Trophoblast cell (in vitro differentiated cells and primary cell): ENCODE measurements at regions not wholly inside any gene's neighbourhood (a gene's known extent, or its start where the extent isn't known, plus 50 kb on each side); places are given as distances from the start of the nearest gene placed in this dataset.

ENCODE experiments used
- DNase-seq, 2 donors: peaks; one replicate each; pipeline ENCODE4 v3.0.0-alpha.2; 2016
- H2AFZ ChIP-seq: 2 replicates; pipeline ENCODE4 v1.6.1; 2013; ENCODE audit warnings: low read length, moderate library complexity, mild to moderate bottlenecking; ENCODE audit not compliant: insufficient read depth, poor library complexity
- H2AK5ac ChIP-seq: 2 replicates; pipeline ENCODE4 v1.6.1; 2013; ENCODE audit warnings: mild to moderate bottlenecking, low read length
- H2BK120ac ChIP-seq: 2 replicates; pipeline ENCODE4 v1.6.1; 2013; ENCODE audit warnings: low read length, mild to moderate bottlenecking, moderate library complexity; ENCODE audit not compliant: insufficient read depth, poor library complexity
- H2BK12ac ChIP-seq: 2 replicates; pipeline ENCODE4 v1.6.1; 2013; ENCODE audit warnings: mild to moderate bottlenecking, low read length, moderate library complexity
- H2BK5ac ChIP-seq: 2 replicates; pipeline ENCODE4 v1.6.1; 2013; ENCODE audit warnings: low read length, low read depth, moderate library complexity, mild to moderate bottlenecking; ENCODE audit not compliant: poor library complexity
- H3K14ac ChIP-seq: 2 replicates; pipeline ENCODE4 v1.6.1; 2013; ENCODE audit warnings: mild to moderate bottlenecking, low read length
- H3K18ac ChIP-seq: 2 replicates; pipeline ENCODE4 v1.6.1; 2013; ENCODE audit warnings: mild to moderate bottlenecking, low read length
- H3K23ac ChIP-seq: 2 replicates; pipeline ENCODE4 v1.6.1; 2013; ENCODE audit warnings: low read length
- H3K27ac ChIP-seq: 2 replicates; pipeline ENCODE4 v1.5.1; 2013; ENCODE audit warnings: low read depth, mild to moderate bottlenecking, inconsistent platforms, low read length, moderate library complexity
- H3K27me3 ChIP-seq: 2 replicates; pipeline ENCODE4 v1.6.1; 2013; ENCODE audit warnings: inconsistent platforms, mild to moderate bottlenecking, low read length, moderate library complexity; ENCODE audit not compliant: insufficient read depth
- H3K36me3 ChIP-seq, 2 experiments: 1 replicate in 1 of 2; 2 replicates in 1 of 2; pipeline ENCODE4 v1.6.1; 2013; ENCODE audit warnings: low read length in 2 of 2, mild to moderate bottlenecking in 2 of 2, moderate library complexity in 1 of 2; ENCODE audit not compliant: insufficient read depth in 2 of 2, control insufficient read depth in 1 of 2
- H3K4ac ChIP-seq: 2 replicates; pipeline ENCODE4 v1.6.1; 2013; ENCODE audit warnings: low read depth, mild to moderate bottlenecking, low read length, moderate library complexity
- H3K4me1 ChIP-seq, 2 experiments: 1 replicate in 1 of 2; 2 replicates in 1 of 2; pipeline ENCODE4 v1.6.1; 2013; ENCODE audit warnings: low read length in 2 of 2, mild to moderate bottlenecking in 2 of 2, moderate library complexity in 1 of 2; ENCODE audit not compliant: insufficient read depth in 2 of 2, control insufficient read depth in 1 of 2
- H3K4me2 ChIP-seq: 2 replicates; pipeline ENCODE4 v1.6.1; 2013; ENCODE audit warnings: inconsistent platforms, mild to moderate bottlenecking, low read length, moderate library complexity
- H3K4me3 ChIP-seq: 2 replicates; pipeline ENCODE4 v1.5.1; 2013; ENCODE audit warnings: mild to moderate bottlenecking, low read depth, low read length, inconsistent platforms
- H3K79me1 ChIP-seq: one replicate; pipeline ENCODE4 v1.6.1; 2013; ENCODE audit warnings: low read length
- H3K79me2 ChIP-seq: 2 replicates; pipeline ENCODE4 v1.6.1; 2013; ENCODE audit warnings: low read length, mild to moderate bottlenecking; ENCODE audit not compliant: control insufficient read depth, insufficient read depth, poor library complexity
- H3K9ac ChIP-seq: 2 replicates; pipeline ENCODE4 v1.6.1; 2013; ENCODE audit warnings: mild to moderate bottlenecking, low read length
- H3K9me3 ChIP-seq: 2 replicates; pipeline ENCODE4 v1.6.1; 2013; ENCODE audit warnings: low read depth, mild to moderate bottlenecking, control low read depth, inconsistent platforms, low read length; ENCODE audit not compliant: insufficient read depth
- H4K12ac ChIP-seq: 2 replicates; pipeline ENCODE4 v1.6.1; 2013; ENCODE audit warnings: low read depth, mild to moderate bottlenecking, low read length, moderate library complexity
- H4K8ac ChIP-seq: 2 replicates; pipeline ENCODE4 v1.6.1; 2013; ENCODE audit warnings: low read depth, mild to moderate bottlenecking, low read length, moderate library complexity
- H4K91ac ChIP-seq: one replicate; pipeline ENCODE4 v1.6.1; 2013; ENCODE audit warnings: low read depth, mild to moderate bottlenecking, low read length, moderate library complexity
- WGBS: extraction: QIAGEN DNeasy Blood & Tissue Kit; methylation state at CpG from one replicate; pipeline ENCODE4 v1.1.7; 2013; ENCODE audit warnings: missing lambda C conversion rate; ENCODE audit not compliant: insufficient read length, insufficient coverage; ENCODE audit errors: extremely low coverage; 5-methylcytosine and 5-hydroxymethylcytosine counted together

DNA sequence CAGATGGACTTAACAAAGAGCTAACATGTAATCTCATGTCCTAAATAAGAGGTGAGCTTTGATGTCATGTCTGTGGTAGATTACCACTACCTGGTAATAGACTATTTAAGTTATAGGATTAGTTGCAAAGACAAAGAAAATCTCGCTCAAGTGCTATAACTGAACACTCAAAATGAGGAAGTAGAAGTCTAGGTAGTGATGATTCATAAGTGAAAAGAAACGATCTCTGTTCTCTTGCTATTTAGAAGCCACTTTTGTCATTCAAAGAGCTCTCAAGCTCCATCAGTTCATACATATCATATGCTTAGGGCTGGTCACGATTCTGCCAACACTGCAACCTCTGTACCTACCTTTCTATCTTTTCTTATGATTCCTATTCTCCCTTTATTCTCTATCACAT lies 110.9 kb downstream of the EDEM1 start:
- Histone ChIP-seq H4K91ac (no peak overlapping the region), H3K4me2 (no peak overlapping the region), H3K36me3 (no peaks in the 10 kb centered on the region), H3K9ac (no peak overlapping the region), H3K4me1 (no peaks in the 10 kb centered on the region), H3K23ac (no peak overlapping the region), H4K8ac (no peak overlapping the region), H3K9me3 (no peaks in the 10 kb centered on the region), H2BK120ac (no peak overlapping the region), H3K4me3 (no peak overlapping the region), H3K4ac (no peak overlapping the region), H2AFZ (no peak overlapping the region), H4K12ac (no peak overlapping the region), H2BK5ac (no peak overlapping the region), H3K18ac (no peak overlapping the region), H3K79me1 (no peaks in the 10 kb centered on the region), H2BK12ac (no peak overlapping the region), H2AK5ac (no peak overlapping the region), H3K14ac (no peak overlapping the region), H3K27me3 (no peaks in the 10 kb centered on the region), H3K79me2 (no peaks in the 10 kb centered on the region), H3K27ac (no peak overlapping the region)
- no peak for DNase-seq
- WGBS = no CpG with 5 or more reads among the region's 3 CpGs

GRCh38 chr3:5299161-5299560 lies 111.7 kb downstream of the EDEM1 start:
- Histone ChIP-seq H3K4me2 (no peak overlapping the region), H3K14ac (no peak overlapping the region), H4K91ac (no peak overlapping the region), H2AK5ac (no peak overlapping the region), H3K79me2 (no peaks in the 10 kb centered on the region), H3K36me3 (no peaks in the 10 kb centered on the region), H4K8ac (no peak overlapping the region), H3K4me1 (no peaks in the 10 kb centered on the region), H3K4me3 (no peak overlapping the region), H2BK120ac (no peak overlapping the region), H3K27ac (no peak overlapping the region), H4K12ac (no peak overlapping the region), H3K9ac (no peak overlapping the region), H3K18ac (no peak overlapping the region), H3K23ac (no peak overlapping the region), H2BK5ac (no peak overlapping the region), H3K27me3 (no peaks in the 10 kb centered on the region), H2BK12ac (no peak overlapping the region), H3K9me3 (no peaks in the 10 kb centered on the region), H2AFZ (no peak overlapping the region), H3K79me1 (no peaks in the 10 kb centered on the region), H3K4ac (no peak overlapping the region)
- DNase-seq = no peak
- no CpG with 5 or more reads among the region's 3 CpGs for WGBS

DNA sequence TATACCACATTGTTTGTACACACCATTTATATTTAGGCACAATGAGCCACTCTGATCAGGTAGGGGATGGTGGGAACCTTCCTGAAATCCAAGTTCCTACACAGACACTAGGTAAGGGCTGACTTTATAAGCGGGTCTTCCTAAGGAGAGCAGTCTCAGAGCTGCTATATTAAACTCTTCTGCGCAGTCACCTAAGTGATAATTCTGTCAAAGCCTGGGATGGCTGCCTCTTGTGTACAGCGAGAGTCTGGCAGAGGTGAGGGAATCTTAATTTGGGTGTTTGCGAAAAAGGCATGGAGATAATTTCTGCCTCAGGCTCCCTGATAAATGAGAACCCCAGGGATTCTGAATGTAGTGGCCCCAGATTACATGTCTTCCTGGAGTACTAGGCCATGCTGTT lies 113.1 kb downstream of the EDEM1 start:
- Histone ChIP-seq H3K9ac (no peak overlapping the region), H4K12ac (no peak overlapping the region), H3K27ac (no peak overlapping the region), H3K4ac (no peak overlapping the region), H2BK120ac (no peak overlapping the region), H2BK12ac (no peak overlapping the region), H3K79me1 (no peaks in the 10 kb centered on the region), H3K4me1 (no peaks in the 10 kb centered on the region), H3K79me2 (no peaks in the 10 kb centered on the region), H3K36me3 (no peaks in the 10 kb centered on the region), H3K18ac (no peak overlapping the region), H3K23ac (no peak overlapping the region), H3K4me2 (no peak overlapping the region), H4K8ac (no peak overlapping the region), H4K91ac (no peak overlapping the region), H2AFZ (no peak overlapping the region), H3K27me3 (no peaks in the 10 kb centered on the region), H3K9me3 (no peaks in the 10 kb centered on the region), H3K14ac (no peak overlapping the region), H3K4me3 (no peak overlapping the region), H2AK5ac (no peak overlapping the region), H2BK5ac (no peak overlapping the region)
- DNase-seq = no peak
- no CpG with 5 or more reads among the region's 4 CpGs for WGBS

- no peaks in the 10 kb centered on the region for H3K4me1 ChIP-seq
- no CpG with 5 or more reads among the region's 7 CpGs for WGBS
- no peaks in the 10 kb centered on the region for H3K36me3 ChIP-seq
These were observed 114.3 kb downstream of the EDEM1 start for GRCh38 chr3:5301651-5302297.

More at GRCh38 chr3:5301651-5302297, 114.3 kb downstream of the EDEM1 start:
- no peak for DNase-seq
- H2BK12ac ChIP-seq = no peak overlapping the region
- H2AFZ ChIP-seq = no peak overlapping the region
- H2BK5ac ChIP-seq = no peak overlapping the region
- no peaks in the 10 kb centered on the region for H3K27me3 ChIP-seq
- no peak overlapping the region for H3K27ac ChIP-seq
- H3K9ac ChIP-seq = no peak overlapping the region
- no peak overlapping the region for H3K4me2 ChIP-seq
- no peak overlapping the region for H4K91ac ChIP-seq
- no peak overlapping the region for H2AK5ac ChIP-seq
- H3K79me1 ChIP-seq = no peaks in the 10 kb centered on the region
- no peaks in the 10 kb centered on the region for H3K9me3 ChIP-seq
- no peak overlapping the region for H4K12ac ChIP-seq
- no peak overlapping the region for H3K18ac ChIP-seq
- H2BK120ac ChIP-seq = no peak overlapping the region
- no peak overlapping the region for H3K4ac ChIP-seq
- no peak overlapping the region for H3K23ac ChIP-seq
- H3K4me3 ChIP-seq = no peak overlapping the region
- no peaks in the 10 kb centered on the region for H3K79me2 ChIP-seq
- no peak overlapping the region for H3K14ac ChIP-seq
- H4K8ac ChIP-seq = no peak overlapping the region
